SK-N-SH treated with all-trans-retinoic acid at 6 μM for 48 hours (cell line): ENCODE measurements at regions not wholly inside any gene's neighbourhood (a gene's known extent, or its start where the extent isn't known, plus 50 kb on each side); places are given as distances from the start of the nearest gene placed in this dataset.

ENCODE experiments used
- ARNTL ChIP-seq: fragments of 450-650 bp; formaldehyde crosslinking; IDR thresholded peaks from 2 replicates; pipeline ENCODE4 v1.5.0; 2020; ENCODE audit warnings: low read depth, mild to moderate bottlenecking, moderate library complexity, borderline replicate concordance
- BACH2 ChIP-seq: fragments of 250-450 bp; sonication (Bioruptor Pico); IDR thresholded peaks from 2 replicates; pipeline ENCODE4 v1.9.0; 2021; ENCODE audit warnings: mild to moderate bottlenecking, borderline replicate concordance
- CREB5 ChIP-seq: fragments of 250-450 bp; sonication (Bioruptor Pico); IDR thresholded peaks from 2 replicates; pipeline ENCODE4 v1.5.1; 2020; ENCODE audit warnings: low read depth, mild to moderate bottlenecking, moderate library complexity
- CSDC2 ChIP-seq: fragments of 250-450 bp; sonication (Bioruptor Pico); IDR thresholded peaks from 2 replicates; pipeline ENCODE4 v1.5.0; 2020; ENCODE audit warnings: mild to moderate bottlenecking, moderate library complexity
- PATZ1 ChIP-seq: fragments of 250-450 bp; sonication (Bioruptor Pico); IDR thresholded peaks from 2 replicates; pipeline ENCODE4 v1.8.0; 2020; ENCODE audit warnings: mild to moderate bottlenecking, moderate library complexity, borderline replicate concordance
- POU6F1 ChIP-seq: fragments of 250-450 bp; sonication (Bioruptor Pico); IDR thresholded peaks from 2 replicates; pipeline ENCODE4 v1.8.0; 2021; ENCODE audit warnings: low read depth, mild to moderate bottlenecking, moderate library complexity, borderline replicate concordance
- PPARA ChIP-seq: fragments of 250-450 bp; sonication (Bioruptor Pico); IDR thresholded peaks from 2 replicates; pipeline ENCODE4 v1.5.0; 2020; ENCODE audit warnings: mild to moderate bottlenecking, borderline replicate concordance
- RARB ChIP-seq: fragments of 250-450 bp; sonication (Bioruptor Pico); IDR thresholded peaks from 2 replicates; pipeline ENCODE4 v1.8.0; 2021; ENCODE audit warnings: mild to moderate bottlenecking, moderate library complexity
- TSHZ2 ChIP-seq: fragments of 250-450 bp; sonication (Bioruptor Pico); IDR thresholded peaks from 2 replicates; pipeline ENCODE4 v1.5.0; 2020; ENCODE audit warnings: mild to moderate bottlenecking, moderate library complexity
- ZFP3 ChIP-seq: fragments of 250-450 bp; sonication (Bioruptor Pico); IDR thresholded peaks from 2 replicates; pipeline ENCODE4 v1.5.0; 2020; ENCODE audit warnings: mild to moderate bottlenecking, moderate library complexity
- ZNF565 ChIP-seq: fragments of 450-650 bp; formaldehyde crosslinking; conservative IDR thresholded peaks from 2 replicates; pipeline ENCODE4 v1.5.0; 2020; ENCODE audit warnings: low read depth, mild to moderate bottlenecking, moderate library complexity

GRCh38 chr2:235433860-235434259 is 60.0 kb upstream of the AGAP1 start:
- no peak for TF ChIP-seq CSDC2 (CRISPR knock-in tag)
- TF ChIP-seq TSHZ2 (CRISPR knock-in tag), result no peak
- TF ChIP-seq POU6F1, result no peak
- TF ChIP-seq ARNTL, result no peak
- no peak for TF ChIP-seq BACH2
- TF ChIP-seq RARB (CRISPR knock-in tag), result no peak
- no peak for TF ChIP-seq CREB5
- no peak for TF ChIP-seq PPARA
- no peak for TF ChIP-seq ZNF565 (CRISPR knock-in tag)
- TF ChIP-seq ZFP3 (CRISPR knock-in tag), result no peak
- no peak for TF ChIP-seq PATZ1 (CRISPR knock-in tag)
